ENCODE measurements at regions not wholly inside any gene's neighbourhood (a gene's known extent, or its start where the extent isn't known, plus 50 kb on each side); places are given as distances from the start of the nearest gene placed in this dataset.

- CTCF ChIA-PET = no interaction called here
- no peaks in the 10 kb centered on the region for H3K36me3 ChIP-seq (ENCODE audit: control insufficient read depth, insufficient read depth, low read length)
- H3K27me3 ChIP-seq (ENCODE audit: control insufficient read depth, insufficient read depth, low read length) = no peaks in the 10 kb centered on the region
- no peak for TF ChIP-seq CTCF (IDR thresholded peaks at IDR 0.05; ENCODE audit: insufficient read depth, low read depth, low read length)
- POLR2A ChIA-PET = no interaction called here
- no peak for DNase-seq (ENCODE audit: low read depth)
- H3K4me3 ChIP-seq (ENCODE audit: low read depth, low read length) = no peak overlapping the region
Measured at GRCh38 chr5:89967771-89968444, 441.6 kb downstream of the CETN3 start.

GRCh38 chr5:89956838-89957237, 452.7 kb downstream of the CETN3 start:
- no peak overlapping the region for H3K4me3 ChIP-seq (ENCODE audit: low read depth, low read length)
- ChIA-PET POLR2A (no interaction called here), CTCF (no interaction called here)
- DNase-seq (ENCODE audit: low read depth) = no peak
- TF ChIP-seq CTCF (IDR thresholded peaks at IDR 0.05; ENCODE audit: insufficient read depth, low read depth, low read length) = no peak
- H3K27me3 ChIP-seq (ENCODE audit: control insufficient read depth, insufficient read depth, low read length) = no peaks in the 10 kb centered on the region
- no peaks in the 10 kb centered on the region for H3K36me3 ChIP-seq (ENCODE audit: control insufficient read depth, insufficient read depth, low read length)

GRCh38 chr5:89954916-89955315, 454.6 kb downstream of the CETN3 start:
- CTCF ChIA-PET = interaction anchor here (0.6 kb wide), 1 partner anchor 908 kb away, joined by 3 read pairs; no protein-coding TSS in a partner anchor

GRCh38 chr5:89951876-89952275, 457.7 kb downstream of the CETN3 start:
- ChIA-PET CTCF (no interaction called here), POLR2A (no interaction called here)
- no peak for DNase-seq (ENCODE audit: low read depth)
- Histone ChIP-seq H3K27me3 (ENCODE audit: control insufficient read depth, insufficient read depth, low read length) (no peaks in the 10 kb centered on the region), H3K36me3 (ENCODE audit: control insufficient read depth, insufficient read depth, low read length) (no peaks in the 10 kb centered on the region), H3K4me3 (ENCODE audit: low read depth, low read length) (no peak overlapping the region)
- TF ChIP-seq CTCF (IDR thresholded peaks at IDR 0.05; ENCODE audit: insufficient read depth, low read depth, low read length) = no peak

More at GRCh38 chr5:89954916-89955315, 454.6 kb downstream of the CETN3 start:
- POLR2A ChIA-PET = no interaction called here
- TF ChIP-seq CTCF (IDR thresholded peaks at IDR 0.05; ENCODE audit: insufficient read depth, low read depth, low read length) = no peak
- Histone ChIP-seq H3K27me3 (ENCODE audit: control insufficient read depth, insufficient read depth, low read length) (no peaks in the 10 kb centered on the region), H3K4me3 (ENCODE audit: low read depth, low read length) (no peak overlapping the region), H3K36me3 (ENCODE audit: control insufficient read depth, insufficient read depth, low read length) (no peaks in the 10 kb centered on the region)
- no peak for DNase-seq (ENCODE audit: low read depth)

GRCh38 chr5:89950234-89950633, 459.3 kb downstream of the CETN3 start:
- POLR2A ChIA-PET = no interaction called here
- Histone ChIP-seq H3K27me3 (ENCODE audit: control insufficient read depth, insufficient read depth, low read length) (no peaks in the 10 kb centered on the region), H3K4me3 (ENCODE audit: low read depth, low read length) (no peak overlapping the region), H3K36me3 (ENCODE audit: control insufficient read depth, insufficient read depth, low read length) (no peaks in the 10 kb centered on the region)
- CTCF ChIA-PET = no interaction called here
- TF ChIP-seq CTCF (IDR thresholded peaks at IDR 0.05; ENCODE audit: insufficient read depth, low read depth, low read length) = no peak
- DNase-seq (ENCODE audit: low read depth) = no peak

Measured in BJ (cell line).